ENCODE measurements at regions not wholly inside any gene's neighbourhood (a gene's known extent, or its start where the extent isn't known, plus 50 kb on each side); places are given as distances from the start of the nearest gene placed in this dataset.

DNA sequence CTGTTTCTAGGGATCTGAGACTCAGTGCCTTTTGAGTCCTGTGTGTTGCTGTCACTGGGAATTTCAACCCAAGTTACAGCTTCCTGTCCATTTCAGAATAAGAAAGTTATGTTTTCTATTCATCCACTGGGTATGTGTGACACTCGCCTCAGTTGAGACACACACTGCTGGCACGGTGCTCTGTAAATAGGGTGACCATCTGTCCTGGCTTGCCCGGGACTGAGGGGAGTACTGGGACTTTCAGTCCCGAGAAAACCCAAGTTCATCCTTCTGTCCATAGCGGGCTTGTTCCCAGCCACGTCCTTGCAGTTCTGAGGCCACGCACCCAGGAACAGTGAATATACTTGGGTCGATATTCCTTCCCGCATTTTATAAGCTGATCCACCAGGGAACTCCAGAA lies 56.3 kb upstream of the DISP3 start:
- no peaks in the 10 kb centered on the region for H3K79me2 ChIP-seq (ENCODE audit: insufficient read depth)
- no peak for TF ChIP-seq JUND (IDR thresholded peaks at IDR 0.05)
- no peak for TF ChIP-seq POLR2AphosphoS5 (IDR thresholded peaks at IDR 0.05; ENCODE audit: low read depth, low read length)
- no peak for TF ChIP-seq FOXM1 (IDR thresholded peaks at IDR 0.05; ENCODE audit: low read depth)
- TF ChIP-seq GATA2 (CRISPR knock-in tag; IDR thresholded peaks at IDR 0.05): no peak
- TF ChIP-seq FOXJ3 (CRISPR knock-in tag; IDR thresholded peaks at IDR 0.05): no peak
- TF ChIP-seq RXRA (IDR thresholded peaks at IDR 0.05; ENCODE audit: borderline replicate concordance, low read depth): no peak
- TF ChIP-seq, protein P1, sequence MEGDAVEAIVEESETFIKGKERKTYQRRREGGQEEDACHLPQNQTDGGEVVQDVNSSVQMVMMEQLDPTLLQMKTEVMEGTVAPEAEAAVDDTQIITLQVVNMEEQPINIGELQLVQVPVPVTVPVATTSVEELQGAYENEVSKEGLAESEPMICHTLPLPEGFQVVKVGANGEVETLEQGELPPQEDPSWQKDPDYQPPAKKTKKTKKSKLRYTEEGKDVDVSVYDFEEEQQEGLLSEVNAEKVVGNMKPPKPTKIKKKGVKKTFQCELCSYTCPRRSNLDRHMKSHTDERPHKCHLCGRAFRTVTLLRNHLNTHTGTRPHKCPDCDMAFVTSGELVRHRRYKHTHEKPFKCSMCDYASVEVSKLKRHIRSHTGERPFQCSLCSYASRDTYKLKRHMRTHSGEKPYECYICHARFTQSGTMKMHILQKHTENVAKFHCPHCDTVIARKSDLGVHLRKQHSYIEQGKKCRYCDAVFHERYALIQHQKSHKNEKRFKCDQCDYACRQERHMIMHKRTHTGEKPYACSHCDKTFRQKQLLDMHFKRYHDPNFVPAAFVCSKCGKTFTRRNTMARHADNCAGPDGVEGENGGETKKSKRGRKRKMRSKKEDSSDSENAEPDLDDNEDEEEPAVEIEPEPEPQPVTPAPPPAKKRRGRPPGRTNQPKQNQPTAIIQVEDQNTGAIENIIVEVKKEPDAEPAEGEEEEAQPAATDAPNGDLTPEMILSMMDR (IDR thresholded peaks at IDR 0.05): no peak
- no peak for TF ChIP-seq SMC3 (IDR thresholded peaks at IDR 0.05; ENCODE audit: low read depth, low read length)
- TF ChIP-seq TCF12 (IDR thresholded peaks at IDR 0.05): no peak
- TF ChIP-seq, protein P2, sequence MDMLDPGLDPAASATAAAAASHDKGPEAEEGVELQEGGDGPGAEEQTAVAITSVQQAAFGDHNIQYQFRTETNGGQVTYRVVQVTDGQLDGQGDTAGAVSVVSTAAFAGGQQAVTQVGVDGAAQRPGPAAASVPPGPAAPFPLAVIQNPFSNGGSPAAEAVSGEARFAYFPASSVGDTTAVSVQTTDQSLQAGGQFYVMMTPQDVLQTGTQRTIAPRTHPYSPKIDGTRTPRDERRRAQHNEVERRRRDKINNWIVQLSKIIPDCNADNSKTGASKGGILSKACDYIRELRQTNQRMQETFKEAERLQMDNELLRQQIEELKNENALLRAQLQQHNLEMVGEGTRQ (IDR thresholded peaks at IDR 0.05; ENCODE audit: borderline replicate concordance, low read depth, low read length): no peak
- TF ChIP-seq TEAD4 (IDR thresholded peaks at IDR 0.05; ENCODE audit: borderline replicate concordance, insufficient read depth): no peak
- no peak for TF ChIP-seq MXI1 (IDR thresholded peaks at IDR 0.05; ENCODE audit: low read depth, low read length)
- TF ChIP-seq NFIC (IDR thresholded peaks at IDR 0.05; ENCODE audit: borderline replicate concordance): no peak
- no peak for TF ChIP-seq EZH2phosphoT487 (IDR thresholded peaks at IDR 0.05; ENCODE audit: borderline replicate concordance, low read depth)
- TF ChIP-seq EP300 (IDR thresholded peaks at IDR 0.05; ENCODE audit: borderline replicate concordance in 1 of 2, low read depth in 1 of 2, low read length in 1 of 2): no peak
- no peak for TF ChIP-seq SIN3A (IDR thresholded peaks at IDR 0.05; ENCODE audit: borderline replicate concordance, low read depth, low read length)
- no peak for TF ChIP-seq GABPA (IDR thresholded peaks at IDR 0.05; ENCODE audit: low read depth)
- ChIA-PET POLR2A (no interaction called here), CTCF (interaction anchor here (1.4 kb wide), 1 partner anchor 223 kb away, joined by 4 read pairs; no protein-coding TSS in a partner anchor)
- no peak overlapping the region for H3K4me3 ChIP-seq (ENCODE audit: low read depth in 2 of 2, low read length in 1 of 2)
- H3K9me2 ChIP-seq: no peaks in the 10 kb centered on the region
- 42% methylated on average over 8 of the region's 9 CpGs for WGBS (ENCODE audit: low lambda C conversion rate)
- no peaks in the 10 kb centered on the region for H4K20me1 ChIP-seq (ENCODE audit: insufficient read depth)
- no peak for DNase-seq
- H3K36me3 ChIP-seq (replicated peaks in 1 of 2; ENCODE audit: control insufficient read depth in 1 of 2, insufficient read depth in 2 of 2, low read length in 1 of 2): no peaks in the 10 kb centered on the region
- H3F3A ChIP-seq (replicated peaks; ENCODE audit: insufficient read depth): no peaks in the 10 kb centered on the region
- H3K27ac ChIP-seq (ENCODE audit: low read depth in 2 of 2, low read length in 1 of 2): no peak overlapping the region
- no peaks in the 10 kb centered on the region for H3K9me3 ChIP-seq
- no peak overlapping the region for H3K9ac ChIP-seq
- no peak overlapping the region for H3K4me2 ChIP-seq
- no peaks in the 10 kb centered on the region for H3K27me3 ChIP-seq (ENCODE audit: insufficient read depth)
- H2AFZ ChIP-seq (ENCODE audit: low read depth): no peak overlapping the region
- peaks cover 0 to 6% of the 10 kb centered on the region in 2 experiments; a peak in 1 of 4 replicates for H3K4me1 ChIP-seq (ENCODE audit: control insufficient read depth in 1 of 2, insufficient read depth in 2 of 2, low read depth in 1 of 2, low read length in 1 of 2)

DNA sequence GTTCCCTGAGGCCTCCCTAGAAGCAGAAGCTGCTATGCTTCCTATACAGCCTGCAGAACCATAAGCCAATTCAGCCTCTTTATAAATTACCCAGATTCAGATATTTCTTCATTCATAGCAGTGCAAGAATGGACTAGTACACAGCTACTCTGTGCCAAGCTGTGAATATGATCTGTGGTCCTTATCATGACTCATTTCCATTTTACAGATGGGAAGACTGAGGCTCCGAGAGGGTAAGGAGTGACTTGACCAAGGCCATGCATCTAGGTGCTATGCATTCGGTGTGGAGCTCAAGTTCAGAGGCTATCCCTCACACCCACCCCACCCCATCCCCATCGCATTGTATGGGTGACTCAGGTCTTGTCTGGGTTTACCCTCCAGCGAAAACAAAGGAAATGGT lies 52.3 kb upstream of the DISP3 start:
- Histone ChIP-seq H3K79me2 (ENCODE audit: insufficient read depth) (no peaks in the 10 kb centered on the region), H3K9ac (no peak overlapping the region), H3K9me3 (no peaks in the 10 kb centered on the region), H3F3A (replicated peaks; ENCODE audit: insufficient read depth) (no peaks in the 10 kb centered on the region), H3K36me3 (replicated peaks in 1 of 2; ENCODE audit: control insufficient read depth in 1 of 2, insufficient read depth in 2 of 2, low read length in 1 of 2) (no peaks in the 10 kb centered on the region), H3K4me3 (ENCODE audit: low read depth in 2 of 2, low read length in 1 of 2) (no peak overlapping the region), H3K9me2 (no peaks in the 10 kb centered on the region), H2AFZ (ENCODE audit: low read depth) (no peak overlapping the region), H3K4me2 (no peak overlapping the region), H3K27me3 (ENCODE audit: insufficient read depth) (no peaks in the 10 kb centered on the region), H3K4me1 (ENCODE audit: control insufficient read depth in 1 of 2, insufficient read depth in 2 of 2, low read depth in 1 of 2, low read length in 1 of 2) (peaks cover 0 to 6% of the 10 kb centered on the region in 2 experiments; a peak in 1 of 4 replicates), H4K20me1 (ENCODE audit: insufficient read depth) (no peaks in the 10 kb centered on the region), H3K27ac (ENCODE audit: low read depth in 2 of 2, low read length in 1 of 2) (no peak overlapping the region)
- POLR2A ChIA-PET: no interaction called here
- CTCF ChIA-PET: interaction anchor here (1.1 to 1.2 kb wide), 2 partner anchors 9 to 89 kb away, joined by 4 to 6 read pairs; no protein-coding TSS in a partner anchor
- DNase-seq: no peak
- WGBS (ENCODE audit: low lambda C conversion rate): 42% methylated on average over 3 of the region's 4 CpGs
- TF ChIP-seq, protein P3, sequence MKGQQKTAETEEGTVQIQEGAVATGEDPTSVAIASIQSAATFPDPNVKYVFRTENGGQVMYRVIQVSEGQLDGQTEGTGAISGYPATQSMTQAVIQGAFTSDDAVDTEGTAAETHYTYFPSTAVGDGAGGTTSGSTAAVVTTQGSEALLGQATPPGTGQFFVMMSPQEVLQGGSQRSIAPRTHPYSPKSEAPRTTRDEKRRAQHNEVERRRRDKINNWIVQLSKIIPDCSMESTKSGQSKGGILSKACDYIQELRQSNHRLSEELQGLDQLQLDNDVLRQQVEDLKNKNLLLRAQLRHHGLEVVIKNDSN (IDR thresholded peaks at IDR 0.05; ENCODE audit: borderline replicate concordance, low read depth): no peak
- TF ChIP-seq FOXJ3 (CRISPR knock-in tag; IDR thresholded peaks at IDR 0.05) (no peak), EP300 (IDR thresholded peaks at IDR 0.05; ENCODE audit: borderline replicate concordance in 1 of 2, low read depth in 1 of 2, low read length in 1 of 2) (no peak), RFX5 (IDR thresholded peaks at IDR 0.05; ENCODE audit: low read length) (no peak)
- TF ChIP-seq, protein P4, sequence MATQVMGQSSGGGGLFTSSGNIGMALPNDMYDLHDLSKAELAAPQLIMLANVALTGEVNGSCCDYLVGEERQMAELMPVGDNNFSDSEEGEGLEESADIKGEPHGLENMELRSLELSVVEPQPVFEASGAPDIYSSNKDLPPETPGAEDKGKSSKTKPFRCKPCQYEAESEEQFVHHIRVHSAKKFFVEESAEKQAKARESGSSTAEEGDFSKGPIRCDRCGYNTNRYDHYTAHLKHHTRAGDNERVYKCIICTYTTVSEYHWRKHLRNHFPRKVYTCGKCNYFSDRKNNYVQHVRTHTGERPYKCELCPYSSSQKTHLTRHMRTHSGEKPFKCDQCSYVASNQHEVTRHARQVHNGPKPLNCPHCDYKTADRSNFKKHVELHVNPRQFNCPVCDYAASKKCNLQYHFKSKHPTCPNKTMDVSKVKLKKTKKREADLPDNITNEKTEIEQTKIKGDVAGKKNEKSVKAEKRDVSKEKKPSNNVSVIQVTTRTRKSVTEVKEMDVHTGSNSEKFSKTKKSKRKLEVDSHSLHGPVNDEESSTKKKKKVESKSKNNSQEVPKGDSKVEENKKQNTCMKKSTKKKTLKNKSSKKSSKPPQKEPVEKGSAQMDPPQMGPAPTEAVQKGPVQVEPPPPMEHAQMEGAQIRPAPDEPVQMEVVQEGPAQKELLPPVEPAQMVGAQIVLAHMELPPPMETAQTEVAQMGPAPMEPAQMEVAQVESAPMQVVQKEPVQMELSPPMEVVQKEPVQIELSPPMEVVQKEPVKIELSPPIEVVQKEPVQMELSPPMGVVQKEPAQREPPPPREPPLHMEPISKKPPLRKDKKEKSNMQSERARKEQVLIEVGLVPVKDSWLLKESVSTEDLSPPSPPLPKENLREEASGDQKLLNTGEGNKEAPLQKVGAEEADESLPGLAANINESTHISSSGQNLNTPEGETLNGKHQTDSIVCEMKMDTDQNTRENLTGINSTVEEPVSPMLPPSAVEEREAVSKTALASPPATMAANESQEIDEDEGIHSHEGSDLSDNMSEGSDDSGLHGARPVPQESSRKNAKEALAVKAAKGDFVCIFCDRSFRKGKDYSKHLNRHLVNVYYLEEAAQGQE (IDR thresholded peaks at IDR 0.05; ENCODE audit: low read depth, low read length): no peak
- TF ChIP-seq, protein P5, sequence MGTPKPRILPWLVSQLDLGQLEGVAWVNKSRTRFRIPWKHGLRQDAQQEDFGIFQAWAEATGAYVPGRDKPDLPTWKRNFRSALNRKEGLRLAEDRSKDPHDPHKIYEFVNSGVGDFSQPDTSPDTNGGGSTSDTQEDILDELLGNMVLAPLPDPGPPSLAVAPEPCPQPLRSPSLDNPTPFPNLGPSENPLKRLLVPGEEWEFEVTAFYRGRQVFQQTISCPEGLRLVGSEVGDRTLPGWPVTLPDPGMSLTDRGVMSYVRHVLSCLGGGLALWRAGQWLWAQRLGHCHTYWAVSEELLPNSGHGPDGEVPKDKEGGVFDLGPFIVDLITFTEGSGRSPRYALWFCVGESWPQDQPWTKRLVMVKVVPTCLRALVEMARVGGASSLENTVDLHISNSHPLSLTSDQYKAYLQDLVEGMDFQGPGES (IDR thresholded peaks at IDR 0.05; ENCODE audit: low read depth, low read length): no peak
